ENCODE measurements at regions not wholly inside any gene's neighbourhood (a gene's known extent, or its start where the extent isn't known, plus 50 kb on each side); places are given as distances from the start of the nearest gene placed in this dataset.

DNA sequence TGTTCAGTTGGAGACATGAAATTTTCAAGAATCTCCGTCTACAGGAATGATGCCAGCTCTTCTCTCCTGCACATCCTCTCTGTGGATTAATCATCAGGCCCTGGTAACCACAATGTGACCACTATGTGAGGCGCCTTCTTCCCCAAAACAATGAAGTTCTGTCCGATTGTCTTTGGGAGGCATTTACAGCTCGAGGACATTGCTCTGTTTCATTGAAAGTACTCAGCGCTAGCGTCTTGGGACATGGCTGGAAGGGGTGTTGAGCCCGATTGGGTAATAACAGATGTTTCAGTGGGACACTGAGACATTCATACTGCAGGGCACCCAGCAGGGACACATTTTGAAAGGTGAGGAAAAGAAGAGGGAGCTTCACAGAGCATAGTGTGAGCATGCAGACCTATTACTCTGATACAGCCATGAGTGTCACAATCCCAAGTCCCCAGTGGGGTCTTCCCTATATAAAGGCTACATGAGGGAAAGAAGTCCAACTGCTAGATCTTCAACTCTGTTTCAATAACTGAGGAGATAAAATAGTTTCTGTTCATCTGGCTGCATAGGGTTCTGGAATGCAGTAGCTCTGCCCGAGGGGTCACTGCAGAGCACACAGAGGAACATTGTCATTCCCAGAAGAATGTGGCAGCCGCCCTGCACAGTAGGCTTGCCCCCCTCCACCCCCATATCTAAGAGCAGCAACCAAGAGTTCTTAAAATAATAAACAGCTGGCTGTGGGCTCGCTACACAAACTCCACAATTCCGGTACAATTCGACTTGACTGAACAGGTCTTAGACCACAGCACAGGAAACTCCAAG lies 237.3 kb downstream of the OSR1 start:
- no peaks in the 10 kb centered on the region for H3K36me3 ChIP-seq
- TF ChIP-seq, protein P1, sequence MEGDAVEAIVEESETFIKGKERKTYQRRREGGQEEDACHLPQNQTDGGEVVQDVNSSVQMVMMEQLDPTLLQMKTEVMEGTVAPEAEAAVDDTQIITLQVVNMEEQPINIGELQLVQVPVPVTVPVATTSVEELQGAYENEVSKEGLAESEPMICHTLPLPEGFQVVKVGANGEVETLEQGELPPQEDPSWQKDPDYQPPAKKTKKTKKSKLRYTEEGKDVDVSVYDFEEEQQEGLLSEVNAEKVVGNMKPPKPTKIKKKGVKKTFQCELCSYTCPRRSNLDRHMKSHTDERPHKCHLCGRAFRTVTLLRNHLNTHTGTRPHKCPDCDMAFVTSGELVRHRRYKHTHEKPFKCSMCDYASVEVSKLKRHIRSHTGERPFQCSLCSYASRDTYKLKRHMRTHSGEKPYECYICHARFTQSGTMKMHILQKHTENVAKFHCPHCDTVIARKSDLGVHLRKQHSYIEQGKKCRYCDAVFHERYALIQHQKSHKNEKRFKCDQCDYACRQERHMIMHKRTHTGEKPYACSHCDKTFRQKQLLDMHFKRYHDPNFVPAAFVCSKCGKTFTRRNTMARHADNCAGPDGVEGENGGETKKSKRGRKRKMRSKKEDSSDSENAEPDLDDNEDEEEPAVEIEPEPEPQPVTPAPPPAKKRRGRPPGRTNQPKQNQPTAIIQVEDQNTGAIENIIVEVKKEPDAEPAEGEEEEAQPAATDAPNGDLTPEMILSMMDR (IDR thresholded peaks at IDR 0.05) = no peak
- intact Hi-C loops (cut with DNase I) = no loop called here
- no peak overlapping the region for H3K4me3 ChIP-seq
- no peak overlapping the region for H3K27ac ChIP-seq
- no peaks in the 10 kb centered on the region for H3K4me1 ChIP-seq
- no peak for DNase-seq
- no peaks in the 10 kb centered on the region for H3K27me3 ChIP-seq
- ATAC-seq = no peak
- no peaks in the 10 kb centered on the region for H3K9me3 ChIP-seq

DNA sequence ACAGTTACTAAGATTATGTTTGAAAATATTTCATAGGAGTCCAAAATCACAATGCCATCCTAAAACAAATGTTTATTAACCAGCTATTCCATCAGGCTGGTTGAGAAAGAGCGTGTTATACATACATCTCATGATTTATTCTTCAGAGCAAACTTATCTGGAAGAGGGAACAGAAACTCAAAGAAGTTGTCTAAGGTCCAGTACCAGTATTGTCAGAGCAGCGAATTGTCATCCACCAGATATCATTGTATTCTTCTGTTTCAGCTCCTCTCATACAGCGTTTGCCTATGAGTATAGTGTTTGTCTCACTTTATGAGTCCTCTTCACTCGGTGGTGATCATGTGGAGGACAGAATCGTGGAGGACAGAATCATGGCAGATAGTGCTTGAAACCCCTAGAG lies 238.2 kb downstream of the OSR1 start:
- Histone ChIP-seq H3K36me3 (no peaks in the 10 kb centered on the region), H3K4me1 (no peaks in the 10 kb centered on the region), H3K27me3 (no peaks in the 10 kb centered on the region), H3K27ac (no peak overlapping the region), H3K4me3 (no peak overlapping the region), H3K9me3 (no peaks in the 10 kb centered on the region)
- TF ChIP-seq, protein P1 (IDR thresholded peaks at IDR 0.05) = no peak
- no peak for ATAC-seq
- DNase-seq = no peak
- intact Hi-C loops (cut with DNase I) = no loop called here

DNA sequence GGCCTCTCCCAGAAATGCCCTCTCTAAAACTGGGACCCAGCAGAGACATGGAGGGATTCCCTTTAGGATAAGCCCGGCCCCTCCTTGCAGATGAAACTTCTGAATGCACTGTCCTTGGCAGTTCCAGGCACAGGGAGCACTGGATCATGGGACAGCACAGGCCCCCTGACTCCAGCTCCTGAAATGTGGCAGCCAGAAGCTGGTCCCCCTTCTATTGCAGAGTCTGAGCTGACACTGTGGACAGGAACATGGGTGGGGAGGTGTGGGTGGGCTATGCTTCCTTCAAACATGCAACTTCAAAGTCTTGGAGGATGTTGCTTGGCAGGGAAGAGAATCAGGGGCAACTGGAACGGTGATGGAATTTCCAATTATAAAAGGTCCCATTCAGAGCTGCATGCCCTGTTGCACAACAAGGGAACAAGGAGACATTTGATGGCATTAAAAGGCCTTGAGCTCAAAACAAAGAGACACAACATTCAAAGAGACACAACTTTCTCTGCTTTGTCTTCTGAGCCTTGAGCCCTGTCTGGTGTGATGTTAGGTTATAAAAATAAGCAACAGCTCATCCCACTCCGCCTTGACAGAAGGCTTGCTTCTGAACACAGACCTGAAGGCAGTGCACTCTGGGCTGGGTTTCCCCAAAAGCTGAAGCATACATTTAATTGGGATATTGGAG lies 239.0 kb downstream of the OSR1 start:
- intact Hi-C loops (cut with DNase I) = no loop called here
- ATAC-seq = no peak

GRCh38 chr2:19116918-19117317 lies 241.5 kb downstream of the OSR1 start:
- intact Hi-C loops (cut with DNase I) = no loop called here
- ATAC-seq = no peak

More for the DNA sequence above, 239.0 kb downstream of the OSR1 start:
- no peak for DNase-seq
- TF ChIP-seq, protein P1 (IDR thresholded peaks at IDR 0.05) = no peak
- no peak overlapping the region for H3K27ac ChIP-seq
- no peaks in the 10 kb centered on the region for H3K9me3 ChIP-seq
- no peaks in the 10 kb centered on the region for H3K36me3 ChIP-seq
- H3K27me3 ChIP-seq = no peaks in the 10 kb centered on the region
- H3K4me1 ChIP-seq = no peaks in the 10 kb centered on the region
- H3K4me3 ChIP-seq = no peak overlapping the region

DNA sequence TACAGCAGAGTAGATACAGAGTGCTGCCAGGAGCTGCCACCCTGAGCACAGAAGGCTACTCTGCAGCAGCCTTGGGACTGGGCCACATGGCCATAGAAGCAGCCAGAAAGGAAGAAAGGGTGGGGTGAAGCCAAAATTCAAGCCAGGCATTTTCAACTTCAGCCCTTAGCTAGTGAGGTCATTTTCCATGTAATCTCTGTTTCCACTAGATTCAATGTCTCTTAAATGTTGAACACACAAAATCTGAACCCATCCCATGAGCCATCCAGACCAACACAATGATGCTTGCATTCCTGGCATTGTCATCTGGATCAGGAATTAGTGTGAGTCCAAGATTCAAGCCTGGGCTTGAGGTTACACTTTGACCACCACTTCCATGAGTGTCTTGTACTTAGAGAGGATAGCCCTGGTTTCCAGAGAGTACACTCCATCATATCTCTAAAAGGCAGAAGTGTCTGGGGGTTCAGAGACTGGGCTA lies 243.6 kb downstream of the OSR1 start:
- H3K27ac ChIP-seq = no peak overlapping the region
- H3K4me3 ChIP-seq = no peak overlapping the region
- DNase-seq = no peak
- H3K36me3 ChIP-seq = no peaks in the 10 kb centered on the region
- TF ChIP-seq, protein P1 (IDR thresholded peaks at IDR 0.05) = no peak
- H3K27me3 ChIP-seq = no peaks in the 10 kb centered on the region
- intact Hi-C loops (cut with DNase I) = no loop called here
- no peak for ATAC-seq
- H3K9me3 ChIP-seq = no peaks in the 10 kb centered on the region
- H3K4me1 ChIP-seq = no peaks in the 10 kb centered on the region

More at GRCh38 chr2:19116918-19117317, 241.5 kb downstream of the OSR1 start:
- Histone ChIP-seq H3K27me3 (no peaks in the 10 kb centered on the region), H3K9me3 (no peaks in the 10 kb centered on the region), H3K27ac (no peak overlapping the region), H3K36me3 (no peaks in the 10 kb centered on the region), H3K4me3 (no peak overlapping the region), H3K4me1 (no peaks in the 10 kb centered on the region)
- DNase-seq = no peak
- TF ChIP-seq, protein P1 (IDR thresholded peaks at IDR 0.05) = no peak
